ENCODE measurements at regions not wholly inside any gene's neighbourhood (a gene's known extent, or its start where the extent isn't known, plus 50 kb on each side); places are given as distances from the start of the nearest gene placed in this dataset.

GRCh38 chr9:28653216-28653615 is 1079.9 kb upstream of the C9orf72 start:
- ChIA-PET CTCF (no interaction called here), POLR2A (no interaction called here)

GRCh38 chr9:28656727-28657126 is 1083.4 kb upstream of the C9orf72 start:
- POLR2A ChIA-PET: no interaction called here
- CTCF ChIA-PET: no interaction called here

GRCh38 chr9:28661853-28662252 is 1088.6 kb upstream of the C9orf72 start:
- ChIA-PET CTCF (no interaction called here), POLR2A (no interaction called here)

GRCh38 chr9:28662675-28663074 is 1089.4 kb upstream of the C9orf72 start:
- POLR2A ChIA-PET: no interaction called here

GRCh38 chr9:28668158-28668557 is 1094.9 kb upstream of the C9orf72 start:
- CTCF ChIA-PET: no interaction called here
- POLR2A ChIA-PET: no interaction called here

More at GRCh38 chr9:28662675-28663074, 1089.4 kb upstream of the C9orf72 start:
- CTCF ChIA-PET: no interaction called here

GRCh38 chr9:28671000-28671399 is 1097.7 kb upstream of the C9orf72 start:
- POLR2A ChIA-PET: no interaction called here
- CTCF ChIA-PET: no interaction called here

- ChIA-PET POLR2A (no interaction called here), CTCF (no interaction called here)
These were observed 1104.8 kb upstream of the C9orf72 start for GRCh38 chr9:28678097-28678496.

- CTCF ChIA-PET: no interaction called here
These were observed 1114.9 kb upstream of the C9orf72 start for GRCh38 chr9:28688172-28688571.

GRCh38 chr9:28692012-28692411 is 1118.7 kb upstream of the C9orf72 start:
- CTCF ChIA-PET: no interaction called here
- POLR2A ChIA-PET: no interaction called here

More at GRCh38 chr9:28688172-28688571, 1114.9 kb upstream of the C9orf72 start:
- POLR2A ChIA-PET: no interaction called here

- ChIA-PET CTCF (no interaction called here), POLR2A (no interaction called here)
These were observed 1123.7 kb upstream of the C9orf72 start for GRCh38 chr9:28696960-28697359.

- ChIA-PET CTCF (no interaction called here), POLR2A (no interaction called here)
These were observed 1126.4 kb upstream of the C9orf72 start for GRCh38 chr9:28699632-28700031.

GRCh38 chr9:28707616-28708015 is 1134.3 kb upstream of the C9orf72 start:
- ChIA-PET POLR2A (no interaction called here), CTCF (no interaction called here)

- POLR2A ChIA-PET: no interaction called here
- CTCF ChIA-PET: no interaction called here
These were observed 1140.9 kb upstream of the C9orf72 start for GRCh38 chr9:28714188-28714587.

GRCh38 chr9:28718226-28718625 is 1144.9 kb upstream of the C9orf72 start:
- CTCF ChIA-PET: no interaction called here
- POLR2A ChIA-PET: no interaction called here

- CTCF ChIA-PET: no interaction called here
- POLR2A ChIA-PET: no interaction called here
These were observed 1147.5 kb upstream of the C9orf72 start for GRCh38 chr9:28720746-28721145.

GRCh38 chr9:28730111-28730510 is 1156.8 kb upstream of the C9orf72 start:
- POLR2A ChIA-PET: no interaction called here
- CTCF ChIA-PET: no interaction called here

GRCh38 chr9:28735738-28736342 is 1162.6 kb upstream of the C9orf72 start:
- CTCF ChIA-PET: no interaction called here
- POLR2A ChIA-PET: no interaction called here

- POLR2A ChIA-PET: no interaction called here
- CTCF ChIA-PET: no interaction called here
These were observed 1168.2 kb upstream of the C9orf72 start for GRCh38 chr9:28741459-28741858.

- POLR2A ChIA-PET: no interaction called here
- CTCF ChIA-PET: no interaction called here
These were observed 1174.2 kb upstream of the C9orf72 start for GRCh38 chr9:28747351-28747985.

- CTCF ChIA-PET: no interaction called here
These were observed 1176.9 kb upstream of the C9orf72 start for GRCh38 chr9:28750136-28750535.

GRCh38 chr9:28758341-28758740 is 1185.1 kb upstream of the C9orf72 start:
- ChIA-PET CTCF (interaction anchor here (0.6 kb wide), 1 partner anchor 63 kb away, joined by 3 read pairs; no protein-coding TSS in a partner anchor), POLR2A (no interaction called here)

More at GRCh38 chr9:28750136-28750535, 1176.9 kb upstream of the C9orf72 start:
- POLR2A ChIA-PET: no interaction called here

- POLR2A ChIA-PET: no interaction called here
- CTCF ChIA-PET: no interaction called here
These were observed 1185.7 kb upstream of the C9orf72 start for GRCh38 chr9:28758971-28759370.
